WTC11 (cell line): ENCODE measurements at regions not wholly inside any gene's neighbourhood (a gene's known extent, or its start where the extent isn't known, plus 50 kb on each side); places are given as distances from the start of the nearest gene placed in this dataset.

Source experiments
- ATAC-seq: fragments of 200-7000 bp; cut with Tn5 transposase; 2 replicates; pipeline ENCODE4 v1.10.0; 2021; ENCODE audit warnings: mild to moderate bottlenecking, moderate library complexity
- CTCF ChIA-PET: fragments of 300-600 bp; sonication (Branson Sonifier 250); formaldehyde crosslinking; loops from one replicate; lab custom pipeline; 2021; ENCODE audit warnings: antibody characterized with exemption; lab: Charles Lee
- POLR2A ChIA-PET: fragments of 350-600 bp; sonication (Branson Sonifier 250); formaldehyde crosslinking; loops from one replicate; lab custom pipeline; 2021; ENCODE audit warnings: antibody characterized with exemption; lab: Charles Lee
- DNase-seq: peaks from one replicate; pipeline ENCODE4 v3.0.0; 2021; ENCODE audit warnings: low spot score
- H3K27ac Mint-ChIP-seq: 2 replicates; pipeline ENCODE4 v1.8.0; 2021; ENCODE audit warnings: mixed read lengths
- H3K27me3 Mint-ChIP-seq: 2 replicates; pipeline ENCODE4 v1.8.0; 2021; ENCODE audit warnings: low read depth, mild to moderate bottlenecking, moderate library complexity, mixed read lengths
- H3K36me3 Mint-ChIP-seq: 2 replicates; pipeline ENCODE4 v1.8.0; 2021; ENCODE audit warnings: mixed read lengths
- H3K4me1 Mint-ChIP-seq: 2 replicates; pipeline ENCODE4 v1.8.0; 2022; ENCODE audit warnings: mixed read lengths
- H3K4me3 Mint-ChIP-seq: 2 replicates; pipeline ENCODE4 v1.8.0; 2021; ENCODE audit warnings: mild to moderate bottlenecking, moderate library complexity, mixed read lengths
- H3K9me3 Mint-ChIP-seq: 2 replicates; pipeline ENCODE4 v1.8.0; 2021; ENCODE audit warnings: mixed read lengths
- AR ChIP-seq: fragments of 250-450 bp; sonication (Bioruptor Pico); IDR thresholded peaks from 2 replicates; pipeline ENCODE4 v1.9.0; 2021; ENCODE audit warnings: mild to moderate bottlenecking
- ATF6 ChIP-seq: sonication (generic); formaldehyde crosslinking; IDR thresholded peaks from 2 replicates; pipeline ENCODE4 v1.8.1; 2023; ENCODE audit warnings: mild to moderate bottlenecking, missing genetic modification reagents
- CREM ChIP-seq: sonication (generic); formaldehyde crosslinking; IDR thresholded peaks from 2 replicates; pipeline ENCODE4 v1.8.1; 2022; ENCODE audit warnings: mild to moderate bottlenecking, missing genetic modification reagents, moderate library complexity
- CTCF ChIP-seq: fragments of 200-600 bp; IDR thresholded peaks from 2 replicates; pipeline ENCODE4 v1.8.0; 2022; ENCODE audit warnings: antibody characterized with exemption
- E2F5 ChIP-seq: sonication (generic); formaldehyde crosslinking; IDR thresholded peaks from 2 replicates; pipeline ENCODE4 v1.8.1; 2022; ENCODE audit warnings: mild to moderate bottlenecking, moderate library complexity, missing genetic modification reagents
- FOXJ3 ChIP-seq: sonication (generic); formaldehyde crosslinking; IDR thresholded peaks from 2 replicates; pipeline ENCODE4 v1.9.0; 2021; ENCODE audit warnings: missing genetic modification reagents, mild to moderate bottlenecking, borderline replicate concordance
- FOXK1 ChIP-seq: sonication (generic); formaldehyde crosslinking; IDR thresholded peaks from 2 replicates; pipeline ENCODE4 v1.8.0; 2022; ENCODE audit warnings: mild to moderate bottlenecking, moderate library complexity, missing genetic modification reagents
- FOXP1 ChIP-seq: sonication (generic); formaldehyde crosslinking; IDR thresholded peaks from 2 replicates; pipeline ENCODE4 v1.8.0; 2022; ENCODE audit warnings: missing genetic modification reagents, mild to moderate bottlenecking, moderate library complexity, borderline replicate concordance
- FOXP4 ChIP-seq: sonication (generic); formaldehyde crosslinking; IDR thresholded peaks from 2 replicates; pipeline ENCODE4 v1.8.0; 2022; ENCODE audit warnings: mild to moderate bottlenecking, missing genetic modification reagents
- GRHL2 ChIP-seq: fragments of 250-450 bp; sonication (Bioruptor Pico); IDR thresholded peaks from 2 replicates; pipeline ENCODE4 v1.8.0; 2022; ENCODE audit warnings: mild to moderate bottlenecking, moderate library complexity; ENCODE audit not compliant: insufficient replicate concordance, severe bottlenecking
- HMGA2 ChIP-seq: fragments of 250-450 bp; sonication (Bioruptor Pico); IDR thresholded peaks from 2 replicates; pipeline ENCODE4 v1.4.0; 2021; ENCODE audit warnings: mild to moderate bottlenecking, moderate library complexity
- IRF1 ChIP-seq: sonication (generic); formaldehyde crosslinking; IDR thresholded peaks from 2 replicates; pipeline ENCODE4 v1.8.0; 2023; ENCODE audit warnings: missing genetic modification reagents
- KAT7 ChIP-seq: sonication (generic); formaldehyde crosslinking; IDR thresholded peaks from 2 replicates; pipeline ENCODE4 v1.8.1; 2023; ENCODE audit warnings: missing genetic modification reagents, mild to moderate bottlenecking, borderline replicate concordance
- MLX ChIP-seq: sonication (generic); formaldehyde crosslinking; IDR thresholded peaks from 2 replicates; pipeline ENCODE4 v1.8.1; 2023; ENCODE audit warnings: mild to moderate bottlenecking, missing genetic modification reagents, moderate library complexity
- MXD4 ChIP-seq: fragments of 250-450 bp; sonication (Bioruptor Pico); IDR thresholded peaks from 2 replicates; pipeline ENCODE4 v1.8.0; 2021; ENCODE audit warnings: mild to moderate bottlenecking, moderate library complexity, borderline replicate concordance
- MYBL2 ChIP-seq: sonication (generic); formaldehyde crosslinking; IDR thresholded peaks from 2 replicates; pipeline ENCODE4 v1.8.1; 2023; ENCODE audit warnings: mild to moderate bottlenecking, moderate library complexity, missing genetic modification reagents
- PRDM15 ChIP-seq: sonication (generic); formaldehyde crosslinking; IDR thresholded peaks from 2 replicates; pipeline ENCODE4 v1.8.0; 2022; ENCODE audit warnings: missing genetic modification reagents
- SOX15 ChIP-seq: fragments of 250-450 bp; sonication (Bioruptor Pico); IDR thresholded peaks from 2 replicates; pipeline ENCODE4 v1.9.0; 2021; ENCODE audit warnings: mild to moderate bottlenecking
- USF2 ChIP-seq: sonication (generic); formaldehyde crosslinking; IDR thresholded peaks from 2 replicates; pipeline ENCODE4 v1.8.1; 2023; ENCODE audit warnings: mild to moderate bottlenecking, missing genetic modification reagents, moderate library complexity
- ZNF121 ChIP-seq: sonication (generic); formaldehyde crosslinking; IDR thresholded peaks from 2 replicates; pipeline ENCODE4 v1.8.0; 2023; ENCODE audit warnings: missing genetic modification reagents
- ZNF263 ChIP-seq: sonication (generic); formaldehyde crosslinking; IDR thresholded peaks from 2 replicates; pipeline ENCODE4 v1.8.1; 2022; ENCODE audit warnings: low read depth, mild to moderate bottlenecking, moderate library complexity, missing genetic modification reagents

GRCh38 chr6:65803186-65803585 lies 96.2 kb upstream of the EYS start (continued):
- TF ChIP-seq PRDM15 (no peak), E2F5 (CRISPR knock-in tag) (no peak), MXD4 (CRISPR knock-in tag) (no peak)

- Mint-ChIP-seq H3K27ac (no peak overlapping the region), H3K27me3 (no peaks in the 10 kb centered on the region; the same call in 1 of the 2 replicates), H3K9me3 (peaks cover 34% of the 10 kb centered on the region), H3K4me1 (no peaks in the 10 kb centered on the region), H3K4me3 (no peak overlapping the region), H3K36me3 (peaks cover 7% of the 10 kb centered on the region)
- TF ChIP-seq FOXJ3 (CRISPR knock-in tag) (no peak), HMGA2 (CRISPR knock-in tag) (no peak), AR (CRISPR knock-in tag) (no peak), FOXP4 (CRISPR knock-in tag) (no peak), CTCF (no peak), GRHL2 (CRISPR knock-in tag) (no peak), ZNF121 (CRISPR knock-in tag) (no peak), IRF1 (CRISPR knock-in tag) (no peak), ATF6 (CRISPR knock-in tag) (no peak), USF2 (CRISPR knock-in tag) (no peak), SOX15 (no peak), FOXP1 (no peak), ZNF263 (CRISPR knock-in tag) (no peak), KAT7 (no peak), MLX (no peak), MYBL2 (CRISPR knock-in tag) (no peak), CREM (no peak), FOXK1 (CRISPR knock-in tag) (no peak)
- ChIA-PET POLR2A (no interaction called here), CTCF (no interaction called here)
- DNase-seq (no peak), ATAC-seq (no peak)
These were observed 92.4 kb upstream of the EYS start for GRCh38 chr6:65799389-65799788.
